ENCODE measurements at regions not wholly inside any gene's neighbourhood (a gene's known extent, or its start where the extent isn't known, plus 50 kb on each side); places are given as distances from the start of the nearest gene placed in this dataset.
"Not testable (repeated sequence)": the region's sequence is repeated elsewhere in the genome, so short reads cannot be mapped to it uniquely, and the experiment has no call there.

DNA sequence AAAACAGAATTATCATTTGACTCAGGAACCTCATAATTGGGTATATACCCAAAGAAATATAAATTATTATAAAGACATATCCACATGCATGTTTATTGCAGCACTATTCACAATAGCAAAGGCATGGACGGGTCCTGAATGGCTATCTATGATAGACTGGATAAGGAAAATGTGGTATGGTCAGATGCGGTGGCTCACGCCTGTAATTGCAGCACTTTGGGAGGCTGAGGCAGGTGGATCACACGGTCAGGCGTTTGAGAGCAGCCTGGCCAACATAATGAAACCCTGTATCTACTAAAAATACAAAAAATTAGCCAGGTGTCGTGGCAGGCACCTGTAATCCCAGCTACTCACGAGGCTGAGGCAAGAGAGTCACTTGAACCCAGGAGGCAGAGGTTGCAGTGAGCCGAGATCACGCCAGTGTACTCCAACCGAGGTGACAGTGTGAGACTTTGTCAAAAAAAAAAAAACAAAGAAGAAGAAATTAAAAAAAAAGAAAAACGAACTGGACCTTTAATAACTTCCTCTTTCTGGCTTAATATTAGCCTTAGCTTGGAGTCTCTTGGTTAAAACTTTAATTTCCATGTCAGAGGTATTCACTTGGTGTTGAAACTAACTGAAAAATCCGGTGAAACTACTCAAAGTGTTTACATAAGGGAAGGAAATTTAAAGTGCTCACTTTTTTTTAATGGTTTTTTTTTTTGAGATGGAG, 104.4 kb downstream of the ZNF486 start:
- no peak for FAIRE-seq
- TF ChIP-seq, protein P1, sequence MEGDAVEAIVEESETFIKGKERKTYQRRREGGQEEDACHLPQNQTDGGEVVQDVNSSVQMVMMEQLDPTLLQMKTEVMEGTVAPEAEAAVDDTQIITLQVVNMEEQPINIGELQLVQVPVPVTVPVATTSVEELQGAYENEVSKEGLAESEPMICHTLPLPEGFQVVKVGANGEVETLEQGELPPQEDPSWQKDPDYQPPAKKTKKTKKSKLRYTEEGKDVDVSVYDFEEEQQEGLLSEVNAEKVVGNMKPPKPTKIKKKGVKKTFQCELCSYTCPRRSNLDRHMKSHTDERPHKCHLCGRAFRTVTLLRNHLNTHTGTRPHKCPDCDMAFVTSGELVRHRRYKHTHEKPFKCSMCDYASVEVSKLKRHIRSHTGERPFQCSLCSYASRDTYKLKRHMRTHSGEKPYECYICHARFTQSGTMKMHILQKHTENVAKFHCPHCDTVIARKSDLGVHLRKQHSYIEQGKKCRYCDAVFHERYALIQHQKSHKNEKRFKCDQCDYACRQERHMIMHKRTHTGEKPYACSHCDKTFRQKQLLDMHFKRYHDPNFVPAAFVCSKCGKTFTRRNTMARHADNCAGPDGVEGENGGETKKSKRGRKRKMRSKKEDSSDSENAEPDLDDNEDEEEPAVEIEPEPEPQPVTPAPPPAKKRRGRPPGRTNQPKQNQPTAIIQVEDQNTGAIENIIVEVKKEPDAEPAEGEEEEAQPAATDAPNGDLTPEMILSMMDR (IDR thresholded peaks at IDR 0.05; ENCODE audit: insufficient read depth, low read length, severe bottlenecking): no peak

DNA sequence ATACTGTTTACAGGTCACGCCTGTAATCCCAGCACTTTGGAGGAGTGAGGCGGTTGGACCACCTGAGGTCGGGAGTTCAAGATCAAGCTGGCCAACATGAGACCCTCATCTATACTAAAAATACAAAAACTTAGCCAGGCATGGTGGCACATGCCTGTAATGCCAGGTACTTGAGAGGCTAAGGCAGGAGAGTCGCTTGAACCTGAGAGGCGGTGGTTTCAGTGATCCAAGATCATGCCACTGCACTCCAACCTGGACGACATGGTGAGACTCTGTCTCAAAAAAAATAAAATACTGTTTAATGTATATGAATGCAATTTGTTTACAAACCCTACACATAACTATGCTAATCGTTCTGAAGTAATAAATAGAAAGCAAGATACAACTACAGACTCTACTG, 102.4 kb downstream of the ZNF486 start:
- no peak for FAIRE-seq
- TF ChIP-seq, protein P1 (IDR thresholded peaks at IDR 0.05; ENCODE audit: insufficient read depth, low read length, severe bottlenecking): no peak
- no peaks in the 10 kb centered on the region for H3K27me3 ChIP-seq (ENCODE audit: control insufficient read depth, insufficient read depth, low read length)
- DNase-seq (ENCODE audit: low read depth): no peak
- H3K4me3 ChIP-seq (ENCODE audit: low read depth, low read length): no peak overlapping the region
- no peaks in the 10 kb centered on the region for H3K36me3 ChIP-seq (ENCODE audit: control insufficient read depth, insufficient read depth, low read length)

More for the DNA sequence above, 104.4 kb downstream of the ZNF486 start:
- H3K27me3 ChIP-seq (ENCODE audit: control insufficient read depth, insufficient read depth, low read length): no peaks in the 10 kb centered on the region
- DNase-seq (ENCODE audit: low read depth): no peak
- H3K36me3 ChIP-seq (ENCODE audit: control insufficient read depth, insufficient read depth, low read length): no peaks in the 10 kb centered on the region
- H3K4me3 ChIP-seq (ENCODE audit: low read depth, low read length): no peak overlapping the region

DNA sequence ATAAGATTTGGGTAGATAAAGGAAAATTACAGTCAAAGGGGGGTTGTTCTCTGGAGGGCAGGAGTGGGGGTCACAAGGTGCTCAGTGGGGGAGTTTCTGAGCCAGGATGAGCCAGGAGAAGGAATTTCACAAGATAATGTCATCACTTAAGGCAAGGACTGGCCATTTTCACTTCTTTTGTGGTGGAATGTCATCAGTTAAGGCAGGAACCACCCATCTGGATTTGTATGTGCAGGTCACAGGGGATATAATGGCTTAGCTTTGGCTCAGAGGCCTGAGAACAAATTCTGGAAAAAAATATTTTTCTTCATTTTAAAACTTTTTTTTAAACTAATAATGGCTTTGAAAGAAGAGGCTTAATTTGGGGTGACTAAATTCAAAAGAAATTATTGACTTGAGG, 94.5 kb downstream of the ZNF486 start:
- H3K4me3 ChIP-seq (ENCODE audit: low read depth, low read length); H3K36me3 ChIP-seq (ENCODE audit: control insufficient read depth, insufficient read depth, low read length); H3K27me3 ChIP-seq (ENCODE audit: control insufficient read depth, insufficient read depth, low read length); DNase-seq (ENCODE audit: low read depth); FAIRE-seq: not testable (repeated sequence)

DNA sequence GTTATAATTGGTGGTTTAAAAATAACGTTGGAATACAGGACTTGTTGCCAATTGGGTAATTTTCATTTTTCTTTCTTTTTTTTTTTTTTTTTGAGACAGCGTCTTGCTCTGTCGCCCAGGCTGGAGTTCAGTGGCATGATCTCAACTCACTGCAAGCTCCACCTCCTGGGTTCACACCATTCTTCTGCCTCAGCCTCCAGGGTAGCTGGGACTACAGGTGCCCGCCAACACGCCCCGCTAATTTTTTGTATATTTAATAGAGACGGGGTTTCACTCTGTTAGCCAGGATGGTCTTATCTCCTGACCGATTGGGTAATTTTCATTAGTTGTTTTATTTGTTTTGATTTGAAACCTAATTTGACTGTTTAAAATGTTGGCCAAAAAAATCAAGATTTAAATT, 93.7 kb downstream of the ZNF486 start:
- H3K4me3 ChIP-seq (ENCODE audit: low read depth, low read length); FAIRE-seq; DNase-seq (ENCODE audit: low read depth); H3K27me3 ChIP-seq (ENCODE audit: control insufficient read depth, insufficient read depth, low read length); H3K36me3 ChIP-seq (ENCODE audit: control insufficient read depth, insufficient read depth, low read length): not testable (repeated sequence)

DNA sequence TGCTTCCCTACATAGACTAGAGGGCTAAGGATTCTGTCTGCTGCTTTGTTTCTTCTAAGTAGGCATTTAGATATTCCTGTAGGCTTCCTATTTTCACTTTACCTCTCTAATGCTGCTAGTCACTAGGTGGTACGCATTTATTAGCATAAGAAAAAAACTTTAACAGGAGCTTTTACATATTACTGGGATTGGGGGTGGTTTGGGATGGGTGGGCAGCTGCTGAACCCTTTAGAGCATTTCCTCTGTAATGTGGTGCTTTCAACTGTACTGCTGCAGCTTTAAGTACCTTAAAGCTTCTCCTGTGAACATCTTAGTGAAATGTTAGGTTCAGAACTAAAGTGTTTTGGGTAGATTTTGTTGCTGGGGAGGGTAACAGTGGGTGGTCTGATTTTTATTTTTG, 92.6 kb downstream of the ZNF486 start:
- no peak for FAIRE-seq
- no peaks in the 10 kb centered on the region for H3K27me3 ChIP-seq (ENCODE audit: control insufficient read depth, insufficient read depth, low read length)

DNA sequence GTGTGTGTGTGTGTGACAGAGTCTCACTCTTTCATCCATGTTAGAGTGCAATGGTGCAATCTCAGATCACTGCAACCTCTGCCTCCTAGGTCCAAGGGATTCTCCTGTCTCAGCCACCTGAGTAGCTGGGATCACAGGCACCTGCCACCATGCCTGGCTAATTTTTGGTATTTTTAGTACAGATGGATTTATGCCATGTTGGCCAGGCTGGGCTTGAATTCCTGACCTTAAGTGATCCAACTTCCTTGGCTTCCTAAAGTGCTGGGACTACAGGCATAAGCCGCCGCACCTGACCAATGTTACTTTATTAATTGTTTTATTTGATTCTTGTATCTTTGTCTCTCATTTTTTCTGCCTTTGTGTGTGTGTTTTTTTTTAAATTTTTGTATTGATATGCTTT, 89.6 kb downstream of the ZNF486 start:
- H3K4me3 ChIP-seq (ENCODE audit: low read depth, low read length): no peak overlapping the region
- TF ChIP-seq, protein P1 (IDR thresholded peaks at IDR 0.05; ENCODE audit: insufficient read depth, low read length, severe bottlenecking): no peak
- FAIRE-seq: no peak
- no peaks in the 10 kb centered on the region for H3K36me3 ChIP-seq (ENCODE audit: control insufficient read depth, insufficient read depth, low read length)
- no peak for DNase-seq (ENCODE audit: low read depth)
- H3K27me3 ChIP-seq (ENCODE audit: control insufficient read depth, insufficient read depth, low read length): no peaks in the 10 kb centered on the region

More for the DNA sequence above, 92.6 kb downstream of the ZNF486 start:
- TF ChIP-seq, protein P1 (IDR thresholded peaks at IDR 0.05; ENCODE audit: insufficient read depth, low read length, severe bottlenecking): no peak
- no peak overlapping the region for H3K4me3 ChIP-seq (ENCODE audit: low read depth, low read length)
- no peaks in the 10 kb centered on the region for H3K36me3 ChIP-seq (ENCODE audit: control insufficient read depth, insufficient read depth, low read length)
- no peak for DNase-seq (ENCODE audit: low read depth)

DNA sequence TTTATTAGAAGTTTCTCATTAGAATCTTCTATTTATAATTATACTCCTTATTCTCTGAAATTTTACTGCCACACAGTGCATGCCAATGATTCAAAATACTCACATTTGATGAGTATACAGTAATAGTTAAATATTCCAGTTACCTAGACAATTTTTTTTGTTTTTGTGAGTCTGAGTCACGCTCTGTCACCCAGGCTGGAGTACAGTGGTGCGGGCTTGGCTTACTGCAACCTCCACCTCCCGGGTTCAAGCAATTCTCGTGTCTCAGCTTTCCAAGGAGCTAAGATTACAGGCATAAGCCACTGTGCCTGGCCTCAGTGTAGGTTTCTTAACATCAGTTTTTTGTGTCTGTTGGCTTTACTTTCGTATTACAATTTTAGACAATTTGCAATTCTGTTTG, 87.1 kb downstream of the ZNF486 start:
- Histone ChIP-seq H3K4me3 (ENCODE audit: low read depth, low read length) (no peak overlapping the region), H3K27me3 (ENCODE audit: control insufficient read depth, insufficient read depth, low read length) (no peaks in the 10 kb centered on the region), H3K36me3 (ENCODE audit: control insufficient read depth, insufficient read depth, low read length) (no peaks in the 10 kb centered on the region)
- no peak for FAIRE-seq
- no peak for DNase-seq (ENCODE audit: low read depth)
- TF ChIP-seq, protein P1 (IDR thresholded peaks at IDR 0.05; ENCODE audit: insufficient read depth, low read length, severe bottlenecking): no peak

Data from bronchial epithelial cell (primary cell).